PC-9 (cell line): ENCODE measurements at regions not wholly inside any gene's neighbourhood (a gene's known extent, or its start where the extent isn't known, plus 50 kb on each side); places are given as distances from the start of the nearest gene placed in this dataset.
A peak's percentile ranks its signal among the peaks of the same experiment; 100 is the strongest.

Experiments used
- BruUV-seq: library from RNA; stranded (reverse); fragments of 400-500 nt; replicated peaks from 2 replicates; lab custom pipeline; 2021; lab: Mats Ljungman, UMichigan
- CTCF ChIA-PET: fragments of 300-600 bp; sonication (Branson Sonifier 250); formaldehyde crosslinking; loops from one replicate; lab custom pipeline; 2022; ENCODE audit warnings: antibody characterized with exemption; lab: Charles Lee
- POLR2A ChIA-PET: fragments of 300-600 bp; sonication (Branson Sonifier 250); formaldehyde crosslinking; loops from one replicate; lab custom pipeline; 2022; ENCODE audit warnings: antibody characterized with exemption; ENCODE audit not compliant: unreplicated experiment; lab: Charles Lee
- DNase-seq, 2 experiments: peaks; one replicate each; pipeline versions ENCODE4 v3.0.0 to v3.0.0-alpha.2; 2015 to 2022; ENCODE audit warnings: mixed read lengths in 1 of 2
- H2AFZ ChIP-seq: fragments of 200-600 bp; sonication (generic); 2 replicates; pipeline ENCODE4 v1.8.1; 2017; ENCODE audit warnings: antibody characterized with exemption
- H3F3A ChIP-seq: fragments of 200-600 bp; sonication (generic); 2 replicates; pipeline ENCODE4 v1.8.1; 2017; ENCODE audit warnings: antibody characterized with exemption, mild to moderate bottlenecking, low read depth; ENCODE audit not compliant: insufficient read depth
- H3K27ac ChIP-seq: fragments of 200-600 bp; sonication (generic); 2 replicates; pipeline ENCODE4 v1.6.1; 2016; ENCODE audit warnings: mixed run types
- H3K27me3 ChIP-seq: fragments of 200-600 bp; sonication (generic); 2 replicates; pipeline ENCODE4 v1.6.1; 2016; ENCODE audit warnings: low read depth, mixed run types; ENCODE audit not compliant: insufficient read depth
- H3K36me3 ChIP-seq: fragments of 200-600 bp; sonication (generic); 2 replicates; pipeline ENCODE4 v1.6.1; 2016; ENCODE audit warnings: low read depth, mixed run types
- H3K4me1 ChIP-seq: fragments of 200-600 bp; sonication (generic); replicated peaks from 2 replicates; pipeline ENCODE4 v1.6.1; 2016; ENCODE audit warnings: mixed run types; ENCODE audit not compliant: insufficient read depth
- H3K4me2 ChIP-seq: fragments of 200-600 bp; sonication (generic); 2 replicates; pipeline ENCODE4 v1.6.1; 2017; ENCODE audit warnings: mixed run types
- H3K4me3 ChIP-seq: fragments of 200-600 bp; sonication (generic); 2 replicates; pipeline ENCODE4 v1.6.1; 2016; ENCODE audit warnings: mixed run types
- H3K79me2 ChIP-seq: fragments of 200-600 bp; sonication (generic); 2 replicates; pipeline ENCODE4 v1.6.1; 2017; ENCODE audit warnings: low read depth, mixed run types
- H3K9me2 ChIP-seq: fragments of 200-600 bp; sonication (generic); 2 replicates; pipeline ENCODE4 v1.8.1; 2017; ENCODE audit warnings: mild to moderate bottlenecking; ENCODE audit not compliant: insufficient read depth
- H3K9me3 ChIP-seq: fragments of 200-600 bp; sonication (generic); 2 replicates; pipeline ENCODE4 v1.8.1; 2016; ENCODE audit warnings: low read depth; ENCODE audit not compliant: insufficient read depth
- H4K20me1 ChIP-seq: fragments of 200-600 bp; sonication (generic); 2 replicates; pipeline ENCODE4 v1.8.1; 2017; ENCODE audit not compliant: insufficient read depth
- EZH2 ChIP-seq: fragments of 200-600 bp; sonication (generic); IDR thresholded peaks from 2 replicates; pipeline ENCODE4 v1.8.0; 2017; ENCODE audit warnings: antibody characterized with exemption, low read depth
- intact Hi-C: fragments of 100-400 bp; cut with micrococcal nuclease; formaldehyde crosslinking; loops from one replicate; pipeline ENCODE4 v1.10.0; 2022; ENCODE audit not compliant: unreplicated experiment
- TF ChIP-seq, protein P1 (sequence below): fragments of 200-600 bp; sonication (generic); conservative IDR thresholded peaks from 2 replicates; pipeline ENCODE4 v1.6.1; 2017; ENCODE audit warnings: mixed run types, antibody characterized with exemption, mild to moderate bottlenecking, moderate library complexity

DNA sequence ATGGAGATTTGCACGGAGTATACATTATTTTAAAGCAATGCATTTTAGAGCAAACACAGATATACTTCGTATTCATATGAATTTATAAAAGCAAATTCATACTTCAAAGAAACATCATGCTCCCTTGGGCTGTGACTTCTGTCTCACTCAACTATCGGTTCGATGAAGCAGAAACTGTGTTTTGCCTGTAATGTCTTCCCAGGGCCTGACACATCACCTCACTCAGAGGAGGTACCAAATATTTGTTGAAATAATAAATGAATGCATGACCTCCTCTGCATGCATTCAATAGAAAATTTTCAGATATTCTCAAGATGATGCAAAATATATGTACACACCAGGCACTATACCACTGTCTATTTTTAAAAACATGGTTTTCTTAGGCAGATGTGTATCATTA lies 432.7 kb downstream of the EFNB2 start:
- no peaks in the 10 kb centered on the region for H3K27me3 ChIP-seq
- H3K4me2 ChIP-seq: no peak overlapping the region
- DNase-seq: no peak
- TF ChIP-seq, protein P1, sequence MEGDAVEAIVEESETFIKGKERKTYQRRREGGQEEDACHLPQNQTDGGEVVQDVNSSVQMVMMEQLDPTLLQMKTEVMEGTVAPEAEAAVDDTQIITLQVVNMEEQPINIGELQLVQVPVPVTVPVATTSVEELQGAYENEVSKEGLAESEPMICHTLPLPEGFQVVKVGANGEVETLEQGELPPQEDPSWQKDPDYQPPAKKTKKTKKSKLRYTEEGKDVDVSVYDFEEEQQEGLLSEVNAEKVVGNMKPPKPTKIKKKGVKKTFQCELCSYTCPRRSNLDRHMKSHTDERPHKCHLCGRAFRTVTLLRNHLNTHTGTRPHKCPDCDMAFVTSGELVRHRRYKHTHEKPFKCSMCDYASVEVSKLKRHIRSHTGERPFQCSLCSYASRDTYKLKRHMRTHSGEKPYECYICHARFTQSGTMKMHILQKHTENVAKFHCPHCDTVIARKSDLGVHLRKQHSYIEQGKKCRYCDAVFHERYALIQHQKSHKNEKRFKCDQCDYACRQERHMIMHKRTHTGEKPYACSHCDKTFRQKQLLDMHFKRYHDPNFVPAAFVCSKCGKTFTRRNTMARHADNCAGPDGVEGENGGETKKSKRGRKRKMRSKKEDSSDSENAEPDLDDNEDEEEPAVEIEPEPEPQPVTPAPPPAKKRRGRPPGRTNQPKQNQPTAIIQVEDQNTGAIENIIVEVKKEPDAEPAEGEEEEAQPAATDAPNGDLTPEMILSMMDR: no peak
- TF ChIP-seq EZH2: no peak
- H2AFZ ChIP-seq: no peak overlapping the region
- H3K27ac ChIP-seq: peak overlapping the region; percentile 93
- intact Hi-C loops: loop anchor here (5.0 kb wide), 3 partner anchors 190 to 330 kb away; no protein-coding TSS in a partner anchor
- no peak overlapping the region for H3K4me3 ChIP-seq
- H3K9me2 ChIP-seq: no peaks in the 10 kb centered on the region
- no TSS peak for BruUV-seq
- H3F3A ChIP-seq: peaks cover 30% of the 10 kb centered on the region
- no peaks in the 10 kb centered on the region for H4K20me1 ChIP-seq
- H3K36me3 ChIP-seq: no peaks in the 10 kb centered on the region
- H3K79me2 ChIP-seq: no peaks in the 10 kb centered on the region
- H3K4me1 ChIP-seq: peaks cover 60% of the 10 kb centered on the region
- no peaks in the 10 kb centered on the region for H3K9me3 ChIP-seq
- ChIA-PET POLR2A (no interaction called here), CTCF (no interaction called here)

DNA sequence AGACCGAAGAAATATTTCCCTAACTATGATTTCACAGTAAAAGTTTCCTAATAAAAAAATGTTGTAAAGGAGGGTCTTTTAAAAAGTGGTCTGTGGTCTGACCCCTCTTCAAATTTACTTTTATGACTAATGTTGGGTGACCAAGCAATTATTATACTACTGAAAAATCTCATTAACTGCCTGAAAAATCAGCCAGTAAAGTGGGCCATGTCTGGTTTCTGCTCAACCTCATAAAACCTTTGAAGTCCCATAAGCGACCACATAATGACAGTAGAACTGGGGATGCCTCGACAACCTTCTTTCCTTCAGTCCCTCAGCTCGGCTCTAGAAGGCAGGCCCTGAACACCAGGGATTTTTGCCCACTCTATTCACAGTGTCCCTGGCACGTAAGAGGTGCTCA lies 434.3 kb downstream of the EFNB2 start:
- no peak for DNase-seq
- 0 out of 2 replicates have a peak, but pooled peaks cover 1% of the 10 kb centered on the region for H3K9me3 ChIP-seq
- BruUV-seq: no TSS peak
- H3K27ac ChIP-seq: peak overlapping the region; percentile 58
- no peaks in the 10 kb centered on the region for H3K36me3 ChIP-seq
- H3K4me3 ChIP-seq: no peak overlapping the region
- H3K4me1 ChIP-seq: peaks cover 75% of the 10 kb centered on the region
- peaks cover 45% of the 10 kb centered on the region for H3F3A ChIP-seq
- no peaks in the 10 kb centered on the region for H3K9me2 ChIP-seq
- no peaks in the 10 kb centered on the region for H3K79me2 ChIP-seq
- 0 out of 2 replicates have a peak overlapping the region, but pooled peaks have one; percentile 37 for H3K4me2 ChIP-seq
- H3K27me3 ChIP-seq: no peaks in the 10 kb centered on the region
- H2AFZ ChIP-seq: no peak overlapping the region
- CTCF ChIA-PET: interaction anchor here (0.7 kb wide), 1 partner anchor 179 kb away, joined by 3 read pairs; no protein-coding TSS in a partner anchor
- intact Hi-C loops: loop anchor here (2.0 to 5.0 kb wide), 6 partner anchors 191 to 420 kb away; no protein-coding TSS in a partner anchor
- TF ChIP-seq, protein P1: no peak
- TF ChIP-seq EZH2: no peak
- no peaks in the 10 kb centered on the region for H4K20me1 ChIP-seq
- POLR2A ChIA-PET: interaction anchor here (1.0 kb wide), 1 partner anchor 371 kb away, joined by 3 read pairs; no protein-coding TSS in a partner anchor

DNA sequence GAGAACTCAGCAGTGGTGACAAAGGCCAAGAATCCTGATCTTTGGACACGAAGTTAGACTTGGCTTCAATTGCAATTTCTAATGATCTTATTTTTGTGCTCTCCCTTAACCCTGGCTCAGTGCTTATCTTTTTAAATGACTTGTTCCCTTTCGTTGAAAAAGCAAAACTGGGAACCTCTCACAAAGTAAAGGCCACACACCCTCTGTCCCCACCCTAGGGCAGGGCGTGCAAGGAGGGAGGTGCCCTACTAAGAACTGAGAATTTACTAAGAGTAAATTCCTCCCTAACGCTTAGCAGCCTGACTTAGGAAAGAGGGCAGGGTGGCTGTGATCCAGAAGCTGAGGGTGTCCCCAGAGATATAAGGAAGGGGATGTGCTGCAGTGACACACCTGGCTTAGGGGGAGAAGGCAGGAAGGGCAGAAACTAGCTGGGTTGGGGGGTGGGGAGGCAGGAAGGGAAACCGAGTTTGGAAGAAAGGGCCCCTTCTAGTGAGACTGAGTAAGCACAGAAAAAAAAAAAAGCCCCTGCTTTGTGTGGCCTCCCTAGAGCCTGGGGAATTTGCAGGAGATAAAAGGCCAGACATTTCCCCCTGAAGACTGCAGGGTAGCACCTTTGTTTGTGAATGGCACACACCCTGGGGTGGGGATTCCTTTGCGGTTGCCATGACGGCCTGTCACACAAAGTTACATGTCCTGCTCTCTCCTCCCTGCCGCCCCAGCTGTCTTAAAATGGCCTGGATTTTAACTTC lies 435.1 kb downstream of the EFNB2 start:
- TF ChIP-seq EZH2: no peak
- TF ChIP-seq, protein P1: no peak
- Histone ChIP-seq H2AFZ (0 out of 2 replicates have a peak overlapping the region, but pooled peaks have one; percentile 18), H3K27me3 (no peaks in the 10 kb centered on the region), H3K4me2 (peak overlapping the region; percentile 37), H3F3A (peaks cover 46% of the 10 kb centered on the region), H4K20me1 (no peaks in the 10 kb centered on the region), H3K36me3 (no peaks in the 10 kb centered on the region), H3K9me3 (peaks cover 8% of the 10 kb centered on the region; the same call in 1 of the 2 replicates), H3K4me3 (no peak overlapping the region), H3K4me1 (peaks cover 73% of the 10 kb centered on the region), H3K9me2 (no peaks in the 10 kb centered on the region), H3K27ac (peak overlapping the region; percentile 58), H3K79me2 (no peaks in the 10 kb centered on the region)
- POLR2A ChIA-PET: interaction anchor here (0.6 to 1.0 kb wide), 3 partner anchors 372 to 1338 kb away, joined by 3 to 4 read pairs (median 3); no protein-coding TSS in a partner anchor
- BruUV-seq: TSS peak; percentile 53
- peak; percentile 85 to 86 for DNase-seq
- CTCF ChIA-PET: interaction anchor here (0.7 kb wide), 1 partner anchor 178 kb away, joined by 3 read pairs; no protein-coding TSS in a partner anchor
- intact Hi-C loops: loop anchor here (1.0 to 5.0 kb wide), 11 partner anchors 51 to 510 kb away; no protein-coding TSS in a partner anchor
